GM18520 (cell line): ENCODE measurements at regions not wholly inside any gene's neighbourhood (a gene's known extent, or its start where the extent isn't known, plus 50 kb on each side); places are given as distances from the start of the nearest gene placed in this dataset.

Experiments
- ATAC-seq: cut with Tn5 transposase; IDR thresholded peaks from one replicate; pipeline ENCODE4 v1.9.1; 2021; ENCODE audit not compliant: unreplicated experiment

- ATAC-seq: no peak
Measured at GRCh38 chr1:218573925-218574324, 228.8 kb downstream of the TGFB2 start.

GRCh38 chr1:218575079-218575478 is 229.9 kb downstream of the TGFB2 start:
- no peak for ATAC-seq

- ATAC-seq: no peak
Measured at GRCh38 chr1:218575856-218576255, 230.7 kb downstream of the TGFB2 start.

- ATAC-seq: no peak
Measured at GRCh38 chr1:218582646-218583045, 237.5 kb downstream of the TGFB2 start.

- ATAC-seq: no peak
Measured at GRCh38 chr1:218584418-218585155, 239.5 kb downstream of the TGFB2 start.

GRCh38 chr1:218585511-218586184 is 240.5 kb downstream of the TGFB2 start:
- ATAC-seq: peak; percentile 43

- no peak for ATAC-seq
Measured at GRCh38 chr1:218587900-218588299, 242.8 kb downstream of the TGFB2 start.

GRCh38 chr1:218588540-218589172 is 243.5 kb downstream of the TGFB2 start:
- no peak for ATAC-seq

GRCh38 chr1:218589487-218589886 is 244.4 kb downstream of the TGFB2 start:
- ATAC-seq: no peak

GRCh38 chr1:218591966-218592365 is 246.8 kb downstream of the TGFB2 start:
- ATAC-seq: no peak

- no peak for ATAC-seq
Measured at GRCh38 chr1:218592688-218593087, 247.6 kb downstream of the TGFB2 start.

- ATAC-seq: no peak
Measured at GRCh38 chr1:218600968-218601367, 255.8 kb downstream of the TGFB2 start.

- ATAC-seq: no peak
Measured at GRCh38 chr1:218604217-218604616, 259.1 kb downstream of the TGFB2 start.

- no peak for ATAC-seq
Measured at GRCh38 chr1:218611916-218612585, 266.9 kb downstream of the TGFB2 start.

GRCh38 chr1:218613105-218613504 is 268.0 kb downstream of the TGFB2 start:
- ATAC-seq: no peak

- no peak for ATAC-seq
Measured at GRCh38 chr1:218614031-218614430, 268.9 kb downstream of the TGFB2 start.

- no peak for ATAC-seq
Measured at GRCh38 chr1:218616681-218617080, 271.5 kb downstream of the TGFB2 start.

GRCh38 chr1:218617986-218618385 is 272.9 kb downstream of the TGFB2 start:
- no peak for ATAC-seq

- no peak for ATAC-seq
Measured at GRCh38 chr1:218620956-218621355, 275.8 kb downstream of the TGFB2 start.

- ATAC-seq: no peak
Measured at GRCh38 chr1:218624052-218624451, 278.9 kb downstream of the TGFB2 start.

GRCh38 chr1:218625393-218625792 is 280.3 kb downstream of the TGFB2 start:
- no peak for ATAC-seq
